SK-N-SH (cell line): ENCODE measurements at regions not wholly inside any gene's neighbourhood (a gene's known extent, or its start where the extent isn't known, plus 50 kb on each side); places are given as distances from the start of the nearest gene placed in this dataset.

Source experiments
- CTCF ChIA-PET: fragments of 300-600, 350-600 bp; formaldehyde crosslinking; extraction: SDS; loops from one replicate; lab custom pipeline; 2021; lab: Yijun Ruan, JAX
- POLR2A ChIA-PET: fragments of 350-600 bp; sonication (Branson Sonifier 250); formaldehyde crosslinking; extraction: SDS; loops from one replicate; lab custom pipeline; 2020; ENCODE audit warnings: antibody characterized with exemption, inconsistent platforms; lab: Yijun Ruan, JAX
- DNase-seq: peaks from one replicate; pipeline ENCODE4 v3.0.0; 2012
- H2AFZ ChIP-seq: fragments of 200-600 bp; sonication (generic); 2 replicates; pipeline ENCODE4 v1.8.1; 2016; ENCODE audit warnings: antibody characterized with exemption, mild to moderate bottlenecking, low read depth
- H3F3A ChIP-seq: fragments of 200-600 bp; sonication (generic); replicated peaks from 2 replicates; pipeline ENCODE3; 2016; ENCODE audit warnings: antibody characterized with exemption, mild to moderate bottlenecking; ENCODE audit not compliant: insufficient read depth
- H3K27ac ChIP-seq, 2 experiments: fragments of 200-500 bp in 1 of 2; fragments of 200-600 bp in 1 of 2; sonication (Bioruptor generic) in 1 of 2; sonication (generic), shearing (Covaris generic) in 1 of 2; 2 replicates each; pipeline versions ENCODE4 v1.5.1 to v1.6.1; 2014 to 2016; ENCODE audit warnings: low read depth in 2 of 2, inconsistent platforms in 1 of 2, low read length in 1 of 2, mild to moderate bottlenecking in 1 of 2, mixed read lengths in 1 of 2
- H3K27me3 ChIP-seq: fragments of 200-600 bp; sonication (generic), shearing (Covaris generic); 2 replicates; pipeline ENCODE4 v1.6.1; 2016; ENCODE audit warnings: mixed run types; ENCODE audit not compliant: insufficient read depth
- H3K36me3 ChIP-seq, 2 experiments: fragments of 200-500 bp in 1 of 2; fragments of 200-600 bp in 1 of 2; sonication (Bioruptor generic) in 1 of 2; sonication (generic) in 1 of 2; replicated peaks in 1 of 2; 2 replicates each; pipeline versions ENCODE3 to v1.5.1; 2014 to 2016; ENCODE audit warnings: low read length in 1 of 2, mild to moderate bottlenecking in 1 of 2; ENCODE audit not compliant: insufficient read depth in 2 of 2, control insufficient read depth in 1 of 2
- H3K4me1 ChIP-seq, 2 experiments: fragments of 200-500 bp in 1 of 2; fragments of 200-600 bp in 1 of 2; sonication (Bioruptor generic) in 1 of 2; sonication (generic), shearing (Covaris generic) in 1 of 2; 2 replicates each; pipeline versions ENCODE4 v1.5.1 to v1.6.1; 2014 to 2016; ENCODE audit warnings: low read depth in 1 of 2, low read length in 1 of 2, mixed run types in 1 of 2; ENCODE audit not compliant: insufficient read depth in 2 of 2, control insufficient read depth in 1 of 2
- H3K4me2 ChIP-seq: fragments of 200-600 bp; sonication (generic), shearing (Covaris generic); 2 replicates; pipeline ENCODE4 v1.6.1; 2017; ENCODE audit warnings: mixed run types
- H3K4me3 ChIP-seq, 2 experiments: fragments of 200-500 bp in 1 of 2; fragments of 200-600 bp in 1 of 2; sonication (Bioruptor generic) in 1 of 2; sonication (generic), shearing (Covaris generic) in 1 of 2; 2 replicates each; pipeline versions ENCODE4 v1.5.1 to v1.8.1; 2014 to 2016; ENCODE audit warnings: low read depth in 2 of 2, inconsistent platforms in 1 of 2, low read length in 1 of 2, mild to moderate bottlenecking in 1 of 2, mixed read lengths in 1 of 2, moderate library complexity in 1 of 2
- H3K79me2 ChIP-seq: fragments of 200-600 bp; sonication (generic); 2 replicates; pipeline ENCODE4 v1.8.1; 2017; ENCODE audit warnings: mild to moderate bottlenecking; ENCODE audit not compliant: insufficient read depth
- H3K9ac ChIP-seq: fragments of 200-600 bp; sonication (generic); 2 replicates; pipeline ENCODE4 v1.6.1; 2017; ENCODE audit warnings: mixed run types
- H3K9me2 ChIP-seq: fragments of 200-600 bp; sonication (generic); 2 replicates; pipeline ENCODE4 v1.6.1; 2017; ENCODE audit warnings: mixed run types
- H3K9me3 ChIP-seq: fragments of 200-600 bp; sonication (generic); 2 replicates; pipeline ENCODE4 v1.6.1; 2017; ENCODE audit warnings: mixed run types, mild to moderate bottlenecking, moderate library complexity
- H4K20me1 ChIP-seq: fragments of 200-600 bp; sonication (generic); 2 replicates; pipeline ENCODE4 v1.6.1; 2017; ENCODE audit warnings: mild to moderate bottlenecking, mixed run types; ENCODE audit not compliant: insufficient read depth
- CHD2 ChIP-seq: fragments of 150-350 bp; IDR thresholded peaks from 2 replicates; pipeline ENCODE4 v1.6.1; 2018; ENCODE audit warnings: low read length; ENCODE audit not compliant: partially characterized antibody
- ELF1 ChIP-seq: IDR thresholded peaks from 2 replicates; pipeline ENCODE4 v1.4.0; 2012
- EZH2phosphoT487 ChIP-seq: fragments of 200-600 bp; sonication (generic); IDR thresholded peaks from 2 replicates; pipeline ENCODE4 v1.6.1; 2017; ENCODE audit warnings: low read depth, mixed run types, mild to moderate bottlenecking, antibody characterized with exemption, moderate library complexity, borderline replicate concordance
- FOSL2 ChIP-seq: IDR thresholded peaks from 2 replicates; pipeline ENCODE4 v1.4.0; 2012; ENCODE audit warnings: low read depth, mild to moderate bottlenecking, moderate library complexity, borderline replicate concordance
- FOXJ3 ChIP-seq: sonication (generic); formaldehyde crosslinking; IDR thresholded peaks from 2 replicates; pipeline ENCODE4 v1.5.1; 2020; ENCODE audit warnings: mild to moderate bottlenecking, missing genetic modification reagents
- FOXM1 ChIP-seq: IDR thresholded peaks from 2 replicates; pipeline ENCODE4 v1.4.0; 2012; ENCODE audit warnings: low read depth, mild to moderate bottlenecking
- GABPA ChIP-seq: IDR thresholded peaks from 2 replicates; pipeline ENCODE4 v1.4.0; 2012; ENCODE audit warnings: low read depth, mild to moderate bottlenecking
- GATA2 ChIP-seq: sonication (generic); formaldehyde crosslinking; IDR thresholded peaks from 2 replicates; pipeline ENCODE4 v1.5.0; 2020; ENCODE audit warnings: mild to moderate bottlenecking, missing genetic modification reagents
- JUND ChIP-seq: IDR thresholded peaks from 2 replicates; pipeline ENCODE4 v1.4.0; 2012
- NFIC ChIP-seq: IDR thresholded peaks from 2 replicates; pipeline ENCODE4 v1.4.0; 2012; ENCODE audit warnings: borderline replicate concordance
- POLR2AphosphoS5 ChIP-seq: IDR thresholded peaks from 2 replicates; pipeline ENCODE4 v1.6.1; 2012; ENCODE audit warnings: low read depth, low read length
- RCOR1 ChIP-seq: fragments of 150-350 bp; IDR thresholded peaks from 2 replicates; pipeline ENCODE4 v1.6.1; 2017; ENCODE audit warnings: antibody characterized with exemption, low read length
- RFX5 ChIP-seq: IDR thresholded peaks from 2 replicates; pipeline ENCODE4 v1.6.1; 2012; ENCODE audit warnings: mild to moderate bottlenecking, improper control_type of control experiment, low read length
- SIN3A ChIP-seq: IDR thresholded peaks from 2 replicates; pipeline ENCODE4 v1.6.1; 2012; ENCODE audit warnings: low read depth, mild to moderate bottlenecking, low read length, moderate library complexity, borderline replicate concordance
- SMC3 ChIP-seq: IDR thresholded peaks from 2 replicates; pipeline ENCODE4 v1.6.1; 2012; ENCODE audit warnings: low read depth, low read length, improper control_type of control experiment
- TAF1 ChIP-seq: IDR thresholded peaks from 2 replicates; pipeline ENCODE4 v1.6.1; 2012; ENCODE audit warnings: low read depth, mild to moderate bottlenecking, low read length, moderate library complexity, borderline replicate concordance
- YY1 ChIP-seq: IDR thresholded peaks from 2 replicates; pipeline ENCODE4 v1.4.0; 2012; ENCODE audit warnings: low read depth, mild to moderate bottlenecking
- WGBS: methylation state at CpG from one replicate; pipeline ENCODE4 v1.1.6; 2017; ENCODE audit warnings: low lambda C conversion rate; 5-methylcytosine and 5-hydroxymethylcytosine counted together
- TF ChIP-seq, protein P1 (sequence below): fragments of 200-600 bp; sonication (generic); IDR thresholded peaks from 2 replicates; pipeline ENCODE4 v1.6.1; 2017; ENCODE audit warnings: antibody characterized with exemption, mild to moderate bottlenecking, moderate library complexity
- TF ChIP-seq, protein P2 (sequence below): IDR thresholded peaks from 2 replicates; pipeline ENCODE4; 2012

DNA sequence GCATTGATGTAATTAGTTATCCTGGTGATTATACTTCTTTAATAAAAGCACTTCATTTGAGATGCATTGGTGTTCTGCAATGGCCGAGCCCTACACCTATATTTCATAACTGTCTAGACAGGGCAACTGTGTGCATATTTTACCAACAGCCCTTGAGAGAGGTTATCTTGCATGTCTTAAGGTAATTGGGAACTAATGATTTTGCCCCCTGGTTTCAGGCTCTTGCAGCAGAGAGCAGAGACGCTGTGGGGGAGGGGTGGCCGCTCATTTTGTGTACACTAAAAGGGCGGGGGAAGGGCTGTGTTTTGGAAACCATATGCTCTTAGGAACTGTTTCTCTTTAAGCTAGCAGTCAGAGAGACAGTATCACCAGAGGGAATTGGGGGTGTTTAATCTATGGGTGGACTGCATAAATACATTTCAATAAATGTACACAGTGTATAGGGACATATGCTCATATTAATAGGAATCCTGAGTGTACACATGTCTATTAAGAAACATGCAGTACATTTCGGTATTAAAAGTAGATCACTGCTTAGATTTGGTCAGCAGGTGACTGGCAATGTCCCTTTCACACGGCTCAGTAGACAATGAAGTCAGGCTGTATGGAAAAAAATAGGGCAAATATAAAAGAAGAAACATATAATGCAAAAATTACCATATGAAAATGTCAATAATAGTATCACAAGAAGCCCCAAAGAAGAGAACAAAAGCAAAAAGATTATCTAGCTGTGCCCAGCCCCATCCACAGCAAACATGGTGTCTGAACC lies 402.9 kb upstream of the CITED2 start:
- CTCF ChIA-PET: interaction anchor here (1.0 kb wide), 1 partner anchor 9 kb away, joined by 3 read pairs; no protein-coding TSS in a partner anchor
- no peak overlapping the region for H3K4me2 ChIP-seq
- 60% methylated on average over 6 of the region's 6 CpGs for WGBS
- no peak for DNase-seq
- no peaks in the 10 kb centered on the region for H3K27me3 ChIP-seq
- H3K79me2 ChIP-seq: no peaks in the 10 kb centered on the region
- peaks cover 3% of the 10 kb centered on the region for H3F3A ChIP-seq
- no peaks in the 10 kb centered on the region for H3K4me1 ChIP-seq
- H4K20me1 ChIP-seq: no peaks in the 10 kb centered on the region
- H3K9ac ChIP-seq: no peak overlapping the region
- no peaks in the 10 kb centered on the region for H3K9me2 ChIP-seq
- no peak overlapping the region for H3K27ac ChIP-seq
- H3K36me3 ChIP-seq: peaks cover 0 to 5% of the 10 kb centered on the region in 2 experiments
- no peak overlapping the region for H2AFZ ChIP-seq
- no peak overlapping the region for H3K4me3 ChIP-seq
- POLR2A ChIA-PET: no interaction called here
- TF ChIP-seq FOSL2 (no peak), RCOR1 (no peak), TAF1 (no peak), SMC3 (no peak), JUND (no peak), GABPA (no peak), CHD2 (no peak), POLR2AphosphoS5 (no peak), ELF1 (no peak), EZH2phosphoT487 (no peak), RFX5 (no peak), GATA2 (CRISPR knock-in tag) (no peak), FOXM1 (no peak), NFIC (no peak), FOXJ3 (CRISPR knock-in tag) (no peak), SIN3A (no peak), YY1 (no peak)
- TF ChIP-seq, protein P1, sequence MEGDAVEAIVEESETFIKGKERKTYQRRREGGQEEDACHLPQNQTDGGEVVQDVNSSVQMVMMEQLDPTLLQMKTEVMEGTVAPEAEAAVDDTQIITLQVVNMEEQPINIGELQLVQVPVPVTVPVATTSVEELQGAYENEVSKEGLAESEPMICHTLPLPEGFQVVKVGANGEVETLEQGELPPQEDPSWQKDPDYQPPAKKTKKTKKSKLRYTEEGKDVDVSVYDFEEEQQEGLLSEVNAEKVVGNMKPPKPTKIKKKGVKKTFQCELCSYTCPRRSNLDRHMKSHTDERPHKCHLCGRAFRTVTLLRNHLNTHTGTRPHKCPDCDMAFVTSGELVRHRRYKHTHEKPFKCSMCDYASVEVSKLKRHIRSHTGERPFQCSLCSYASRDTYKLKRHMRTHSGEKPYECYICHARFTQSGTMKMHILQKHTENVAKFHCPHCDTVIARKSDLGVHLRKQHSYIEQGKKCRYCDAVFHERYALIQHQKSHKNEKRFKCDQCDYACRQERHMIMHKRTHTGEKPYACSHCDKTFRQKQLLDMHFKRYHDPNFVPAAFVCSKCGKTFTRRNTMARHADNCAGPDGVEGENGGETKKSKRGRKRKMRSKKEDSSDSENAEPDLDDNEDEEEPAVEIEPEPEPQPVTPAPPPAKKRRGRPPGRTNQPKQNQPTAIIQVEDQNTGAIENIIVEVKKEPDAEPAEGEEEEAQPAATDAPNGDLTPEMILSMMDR: no peak
- TF ChIP-seq, protein P2, sequence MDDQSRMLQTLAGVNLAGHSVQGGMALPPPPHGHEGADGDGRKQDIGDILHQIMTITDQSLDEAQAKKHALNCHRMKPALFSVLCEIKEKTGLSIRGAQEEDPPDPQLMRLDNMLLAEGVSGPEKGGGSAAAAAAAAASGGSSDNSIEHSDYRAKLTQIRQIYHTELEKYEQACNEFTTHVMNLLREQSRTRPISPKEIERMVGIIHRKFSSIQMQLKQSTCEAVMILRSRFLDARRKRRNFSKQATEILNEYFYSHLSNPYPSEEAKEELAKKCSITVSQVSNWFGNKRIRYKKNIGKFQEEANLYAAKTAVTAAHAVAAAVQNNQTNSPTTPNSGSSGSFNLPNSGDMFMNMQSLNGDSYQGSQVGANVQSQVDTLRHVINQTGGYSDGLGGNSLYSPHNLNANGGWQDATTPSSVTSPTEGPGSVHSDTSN: no peak
- H3K9me3 ChIP-seq: no peaks in the 10 kb centered on the region
